K562 (cell line): ENCODE measurements at regions not wholly inside any gene's neighbourhood (a gene's known extent, or its start where the extent isn't known, plus 50 kb on each side); places are given as distances from the start of the nearest gene placed in this dataset.

ENCODE experiments used
- ATAC-seq: fragments of 200-7000 bp; cut with Tn5 transposase; 3 replicates; pipeline ENCODE4 v1.9.1; 2020; ENCODE audit warnings: moderate library complexity
- BruUV-seq: library from RNA; stranded (reverse); fragments of 400-500 nt; replicated peaks from 2 replicates; lab custom pipeline; 2021; lab: Mats Ljungman, UMichigan
- CTCF ChIA-PET: fragments of 300-600 bp; formaldehyde crosslinking; extraction: SDS; loops from one replicate; lab custom pipeline; 2021; ENCODE audit warnings: low intra/inter-chr PET ratio; lab: Yijun Ruan, JAX
- POLR2A ChIA-PET: fragments of 300-600, 350-650 bp; sonication (Branson Sonifier 250); formaldehyde crosslinking; extraction: SDS; loops from one replicate; lab custom pipeline; 2021; ENCODE audit warnings: antibody characterized with exemption, inconsistent platforms; lab: Yijun Ruan, JAX
- DNase-seq, 4 experiments: peaks; one replicate each; pipeline versions ENCODE4 v3.0.0 to v3.0.0-alpha.2; 2011 to 2018; ENCODE audit warnings: low spot score in 3 of 4, mixed read lengths in 3 of 4; ENCODE audit errors: extremely low read depth in 1 of 4
- FAIRE-seq: peaks from 2 replicates; lab custom pipeline; 2011; peaks lifted over from hg19 to GRCh38; lab: Jason Lieb, UNC
- H2AFZ ChIP-seq: 2 replicates; pipeline ENCODE4 v1.6.0; 2011; ENCODE audit warnings: low read depth, low read length, control low read depth, inconsistent platforms
- H3K27ac ChIP-seq: fragments of 200-600 bp; 3 replicates; pipeline ENCODE4 v1.8.0; 2011; ENCODE audit warnings: low read depth, mild to moderate bottlenecking, control low read depth, inconsistent platforms, low read length, moderate library complexity, mixed read lengths; ENCODE audit errors: extremely low read depth
- H3K27me3 ChIP-seq, 2 experiments: fragments of 300-600 bp in 1 of 2; 2 replicates in 1 of 2; 3 replicates in 1 of 2; pipeline versions ENCODE4 v1.6.0 to v1.8.0; 2011; ENCODE audit warnings: inconsistent platforms in 2 of 2, low read length in 2 of 2, mild to moderate bottlenecking in 1 of 2, mixed read lengths in 1 of 2, moderate library complexity in 1 of 2; ENCODE audit not compliant: control insufficient read depth in 2 of 2, insufficient read depth in 2 of 2
- H3K36me3 ChIP-seq: fragments of 300-600 bp; 3 replicates; pipeline ENCODE4 v1.8.0; 2011; ENCODE audit warnings: mild to moderate bottlenecking, low read length, inconsistent platforms; ENCODE audit not compliant: control insufficient read depth, insufficient read depth
- H3K4me1 ChIP-seq, 2 experiments: fragments of 200-600 bp in 1 of 2; replicated peaks in 1 of 2; 2 replicates in 1 of 2; 3 replicates in 1 of 2; pipeline versions ENCODE4 v1.5.1 to v1.8.0; 2011; ENCODE audit warnings: inconsistent platforms in 2 of 2, low read length in 2 of 2, mild to moderate bottlenecking in 1 of 2, mixed read lengths in 1 of 2, moderate library complexity in 1 of 2; ENCODE audit not compliant: control insufficient read depth in 2 of 2, insufficient read depth in 2 of 2
- H3K4me2 ChIP-seq: 2 replicates; pipeline ENCODE4 v1.6.1; 2011; ENCODE audit warnings: low read length, control low read depth, inconsistent platforms, mixed read lengths; ENCODE audit not compliant: insufficient read depth
- H3K4me3 ChIP-seq: fragments of 200-600 bp; sonication (generic), shearing (Covaris generic); 2 replicates; pipeline ENCODE4 v1.5.1; 2016; ENCODE audit warnings: control low read depth, inconsistent platforms
- H3K79me2 ChIP-seq: fragments of 200-600 bp; 3 replicates; pipeline ENCODE4 v1.8.0; 2011; ENCODE audit warnings: low read length, inconsistent platforms; ENCODE audit not compliant: control insufficient read depth, insufficient read depth
- H3K9ac ChIP-seq, 2 experiments: 2 replicates each; pipeline versions ENCODE4 v1.6.0 to v1.6.1; 2011; ENCODE audit warnings: low read depth in 2 of 2, low read length in 2 of 2, control low read depth in 1 of 2, inconsistent platforms in 1 of 2, mild to moderate bottlenecking in 1 of 2, mixed read lengths in 1 of 2; ENCODE audit not compliant: insufficient read depth in 1 of 2
- H3K9me1 ChIP-seq: one replicate; pipeline ENCODE4 v1.6.0; 2011; ENCODE audit warnings: inconsistent platforms, mild to moderate bottlenecking, low read length, moderate library complexity; ENCODE audit not compliant: control insufficient read depth, insufficient read depth
- H3K9me3 ChIP-seq: replicated peaks from 2 replicates; pipeline ENCODE4 v1.5.1; 2011; ENCODE audit warnings: low read depth, low read length, inconsistent platforms; ENCODE audit not compliant: control insufficient read depth, insufficient read depth
- H4K20me1 ChIP-seq: replicated peaks from 2 replicates; pipeline ENCODE4 v1.6.1; 2011; ENCODE audit warnings: low read length, inconsistent platforms, mixed read lengths; ENCODE audit not compliant: control insufficient read depth, insufficient read depth
- ADNP ChIP-seq: fragments of 200-800 bp; sonication (Bioruptor generic); IDR thresholded peaks from 2 replicates; pipeline ENCODE4 v1.6.1; 2016; ENCODE audit warnings: missing genetic modification characterization, missing compliant biosample characterization
- ARID1B ChIP-seq: fragments of 450-650 bp; IDR thresholded peaks from 2 replicates; pipeline ENCODE4 v1.6.1; 2016; ENCODE audit warnings: antibody characterized with exemption, mild to moderate bottlenecking, inconsistent platforms
- BCOR ChIP-seq: fragments of 450-650 bp; IDR thresholded peaks from 2 replicates; pipeline ENCODE4 v1.6.1; 2016
- CHD1 ChIP-seq: fragments of 200-600 bp; sonication (generic); IDR thresholded peaks from one replicate; pipeline ENCODE4 v1.6.1; 2012; ENCODE audit warnings: mild to moderate bottlenecking, moderate library complexity, low read length, inconsistent platforms
- ESRRA ChIP-seq: fragments of 450-650 bp; IDR thresholded peaks from 2 replicates; pipeline ENCODE4 v1.6.1; 2014; ENCODE audit warnings: low read depth, mild to moderate bottlenecking, moderate library complexity, borderline replicate concordance
- FOS ChIP-seq: IDR thresholded peaks from 3 replicates; pipeline ENCODE4 v1.6.1; 2011; ENCODE audit not compliant: insufficient read length; ENCODE audit errors: extremely low read depth
- POLR2G ChIP-seq: fragments of 200-400 bp; formaldehyde crosslinking; IDR thresholded peaks from 2 replicates; pipeline ENCODE4 v1.6.1; 2017; ENCODE audit warnings: low read depth, mild to moderate bottlenecking, antibody characterized with exemption, low read length, moderate library complexity
- RBM25 ChIP-seq: fragments of 200-400 bp; formaldehyde crosslinking; IDR thresholded peaks from 2 replicates; pipeline ENCODE4 v1.6.1; 2018; ENCODE audit warnings: low read length, low read depth, moderate library complexity; ENCODE audit not compliant: severe bottlenecking
- RCOR1 ChIP-seq, 2 experiments: IDR thresholded peaks; 2 replicates each; pipeline ENCODE4 v1.6.1; 2012; ENCODE audit warnings: low read depth in 2 of 2, low read length in 2 of 2, borderline replicate concordance in 1 of 2, improper control_type of control experiment in 1 of 2
- TARDBP ChIP-seq: fragments of 450-650 bp; IDR thresholded peaks from 2 replicates; pipeline ENCODE4 v1.6.1; 2016
- TSC22D4 ChIP-seq: fragments of 450-650 bp; IDR thresholded peaks from 2 replicates; pipeline ENCODE4 v1.6.1; 2016; ENCODE audit warnings: missing genetic modification characterization, missing biosample characterization, control low read depth
- ZBTB9 ChIP-seq: fragments of 450-650 bp; formaldehyde crosslinking; IDR thresholded peaks from 2 replicates; pipeline ENCODE4 v1.4.0; 2020; ENCODE audit warnings: mild to moderate bottlenecking, moderate library complexity
- ZNF431 ChIP-seq: sonication (generic); formaldehyde crosslinking; IDR thresholded peaks from 2 replicates; pipeline ENCODE4 v1.8.0; 2022; ENCODE audit warnings: mild to moderate bottlenecking, missing genetic modification reagents
- ZNF511 ChIP-seq: sonication (generic); formaldehyde crosslinking; IDR thresholded peaks from 2 replicates; pipeline ENCODE4 v1.8.0; 2022; ENCODE audit warnings: mild to moderate bottlenecking, missing genetic modification reagents
- ZNF778 ChIP-seq: fragments of 450-650 bp; formaldehyde crosslinking; IDR thresholded peaks from 2 replicates; pipeline ENCODE4 v1.4.0; 2020; ENCODE audit warnings: mild to moderate bottlenecking, moderate library complexity
- WGBS: fragments of 100-300 bp; shearing (Covaris generic); methylation state at CpG from one replicate; pipeline ENCODE4 v1.1.6; 2016; ENCODE audit warnings: low coverage, mixed read lengths; ENCODE audit not compliant: insufficient coverage; ENCODE audit errors: missing lambda C conversion rate; 5-methylcytosine and 5-hydroxymethylcytosine counted together
- in situ Hi-C: fragments of 300-500 bp; cut with MboI; formaldehyde crosslinking; loops from 4 replicates; pipeline ENCODE4 v1.15.0; 2018; ENCODE audit warnings: inconsistent platforms, mixed read lengths
- intact Hi-C: fragments of 100-400 bp; cut with micrococcal nuclease; formaldehyde crosslinking; loops from 2 replicates; pipeline ENCODE4 v1.14.2; 2022

DNA sequence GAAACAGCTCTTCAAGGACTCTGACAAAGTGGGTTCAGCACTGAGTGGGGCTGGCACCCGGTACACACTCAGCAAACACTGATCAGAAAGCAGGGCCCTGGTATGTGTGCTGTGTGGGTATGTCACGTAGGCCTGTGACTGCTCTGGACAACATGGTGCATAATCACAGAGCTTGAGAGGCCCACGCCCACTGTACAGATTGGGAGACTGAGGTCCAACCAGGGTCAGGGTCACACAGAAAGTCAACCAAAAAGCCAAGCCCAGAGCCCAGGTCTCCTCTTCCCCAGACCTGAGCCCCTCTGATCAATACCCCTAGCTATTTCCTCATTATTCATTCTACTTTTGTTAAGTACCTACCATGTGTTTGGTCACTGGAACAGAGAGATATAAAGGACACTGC, 166.1 kb upstream of the LINGO1 start:
- Histone ChIP-seq H3K27ac (no peak overlapping the region), H3K4me3 (no peak overlapping the region), H3K9ac (peak overlapping the region in 1 of 2 experiments; percentile 61; a peak in 1 of 4 replicates), H3K36me3 (no peaks in the 10 kb centered on the region), H3K27me3 (peaks cover 0 to 16% of the 10 kb centered on the region in 2 experiments; a peak in 2 of 5 replicates), H3K4me2 (no peak overlapping the region), H4K20me1 (peaks cover 4% of the 10 kb centered on the region; the same call in 1 of the 2 replicates), H2AFZ (no peak overlapping the region), H3K4me1 (peaks cover 0 to 32% of the 10 kb centered on the region in 2 experiments; a peak in 2 of 5 replicates), H3K9me3 (no peaks in the 10 kb centered on the region), H3K9me1 (no peaks in the 10 kb centered on the region), H3K79me2 (no peaks in the 10 kb centered on the region)
- ATAC-seq (no peak), FAIRE-seq (no peak), DNase-seq (no peak)
- 16% methylated on average over 3 of the region's 3 CpGs for WGBS
- no peak for TF ChIP-seq TARDBP
- peak in 1 of 2 experiments; percentile 10; a peak in 1 of 4 replicates for TF ChIP-seq RCOR1 (IDR thresholded peaks at IDR 0.05; ENCODE audit: borderline replicate concordance in 1 of 2, low read depth in 2 of 2, low read length in 2 of 2)
- no peak for TF ChIP-seq POLR2G
- TF ChIP-seq BCOR, result peak; percentile 45; the same call in 1 of the 2 replicates
- peak; percentile 44; the same call in 1 of the 2 replicates for TF ChIP-seq ADNP (tag)
- TF ChIP-seq ESRRA, result peak; percentile 72; the same call in 1 of the 2 replicates
- no peak for TF ChIP-seq TSC22D4 (tag)
- no peak for TF ChIP-seq ZNF431
- no peak for TF ChIP-seq ZNF511 (CRISPR knock-in tag)
- no peak for TF ChIP-seq ZBTB9
- no peak for TF ChIP-seq FOS
- TF ChIP-seq ZNF778, result no peak
- no peak for TF ChIP-seq CHD1
- peak; percentile 81 for TF ChIP-seq RBM25
- no peak for TF ChIP-seq ARID1B
- in situ Hi-C loops (no loop called here), intact Hi-C loops (no loop called here)
- ChIA-PET POLR2A (no interaction called here), CTCF (no interaction called here)
- BruUV-seq, result no TSS peak
